Right lobe of liver (tissue), 6 donors: ENCODE measurements at regions not wholly inside any gene's neighbourhood (a gene's known extent, or its start where the extent isn't known, plus 50 kb on each side); places are given as distances from the start of the nearest gene placed in this dataset.

Source experiments
- ATAC-seq, 4 donors: fragments of 200-7000 bp; cut with Tn5 transposase; one replicate each; pipeline ENCODE4 v1.9.1; 2020; ENCODE audit warnings: mild to moderate bottlenecking in 4 of 4, moderate library complexity in 4 of 4
- DNase-seq, 3 donors: peaks; one replicate each; pipeline ENCODE4 v3.0.0-alpha.2; 2020
- H3K27ac ChIP-seq, 3 donors: fragments of 200-600 bp; one replicate each; pipeline ENCODE4 v1.8.0; 2022
- H3K27me3 ChIP-seq, 2 donors: fragments of 200-600 bp; one replicate each; pipeline ENCODE4 v1.8.0; 2022
- H3K36me3 ChIP-seq, 4 donors: fragments of 200-600 bp; sonication (generic) in 1 of 4; one replicate each; pipeline versions ENCODE4 v1.5.1 to v1.8.0; 2017 to 2022; ENCODE audit warnings: control low read depth in 1 of 4
- H3K4me1 ChIP-seq, 4 donors: fragments of 200-600 bp; sonication (generic) in 1 of 4; one replicate each; pipeline versions ENCODE4 v1.5.1 to v1.8.0; 2017 to 2022; ENCODE audit warnings: control low read depth in 1 of 4
- H3K4me3 ChIP-seq, 3 donors: fragments of 200-600 bp; one replicate each; pipeline ENCODE4 v1.8.0; 2022
- H3K9me3 ChIP-seq, 4 donors: fragments of 200-600 bp; sonication (generic) in 1 of 4; one replicate each; pipeline versions ENCODE4 v1.5.1 to v1.8.0; 2017 to 2022; ENCODE audit warnings: control low read depth in 1 of 4
- CTCF ChIP-seq, 4 donors: fragments of 200-600 bp in 3 of 4; fragments of 450-650 bp in 1 of 4; IDR thresholded peaks; one replicate each; pipeline versions ENCODE4 v1.5.1 to v1.8.0; 2016 to 2022; ENCODE audit warnings: antibody characterized with exemption in 4 of 4, mild to moderate bottlenecking in 2 of 4
- POLR2A ChIP-seq: fragments of 450-650 bp; IDR thresholded peaks from one replicate; pipeline ENCODE4 v1.6.1; 2017; ENCODE audit warnings: antibody characterized with exemption, mild to moderate bottlenecking
- WGBS: methylation state at CpG from one replicate; pipeline ENCODE4 v1.1.6; 2018; ENCODE audit warnings: low coverage, low lambda C conversion rate; ENCODE audit not compliant: insufficient coverage; ENCODE audit errors: missing lambda C conversion rate; 5-methylcytosine and 5-hydroxymethylcytosine counted together
- intact Hi-C, 2 donors: fragments of 100-400 bp; cut with DNase I; formaldehyde crosslinking; loops; one replicate each; pipeline versions ENCODE4 v1.11.2 to v1.14.1; 2022
- donor health status: DM: no; HTN: yes; CAD: no.
- donor health status: DM: no; HTN: no; CAD: no.
- donor health status: DM: no; HTN: no; CAD: no.
- donor health status: DM: no; HTN: yes; CAD: no.
- donor health status: DM: no; HTN: yes; CAD: no.

- no peak overlapping the region for H3K4me3 ChIP-seq
- DNase-seq (peak in 1 of 3 donors; percentile 21), ATAC-seq (no peak)
- no peaks in the 10 kb centered on the region for H3K4me1 ChIP-seq
- TF ChIP-seq CTCF (IDR thresholded peaks at IDR 0.05) (no peak), POLR2A (no peak)
- intact Hi-C loops, result no loop called here
- no peaks in the 10 kb centered on the region for H3K27me3 ChIP-seq
- WGBS, result 71% methylated on average over 6 of the region's 9 CpGs
- no peaks in the 10 kb centered on the region for H3K9me3 ChIP-seq
- H3K36me3 ChIP-seq, result no peaks in the 10 kb centered on the region
- no peak overlapping the region for H3K27ac ChIP-seq
These were observed 932.3 kb downstream of the BRD1 start for GRCh38 chr22:48895336-48895735.

GRCh38 chr22:48894804-48895250, 932.8 kb downstream of the BRD1 start:
- intact Hi-C loops, result no loop called here

GRCh38 chr22:48894064-48894671, 933.5 kb downstream of the BRD1 start:
- WGBS, result 46% methylated on average over 4 of the region's 23 CpGs
- peak in 1 of 4 donors; percentile 6 for TF ChIP-seq CTCF (IDR thresholded peaks at IDR 0.05)
- TF ChIP-seq POLR2A, result no peak
- H3K9me3 ChIP-seq, result no peaks in the 10 kb centered on the region
- no peaks in the 10 kb centered on the region for H3K36me3 ChIP-seq
- no peak overlapping the region for H3K27ac ChIP-seq
- ATAC-seq (no peak), DNase-seq (peak in 1 of 3 donors; percentile 46)
- no peaks in the 10 kb centered on the region for H3K27me3 ChIP-seq
- H3K4me1 ChIP-seq, result no peaks in the 10 kb centered on the region
- no peak overlapping the region for H3K4me3 ChIP-seq
- intact Hi-C loops, result no loop called here

More at GRCh38 chr22:48894804-48895250, 932.8 kb downstream of the BRD1 start:
- 79% methylated on average over 5 of the region's 14 CpGs for WGBS
- DNase-seq (peak in 1 of 3 donors; percentile 32), ATAC-seq (no peak)
- Histone ChIP-seq H3K36me3 (no peaks in the 10 kb centered on the region), H3K9me3 (no peaks in the 10 kb centered on the region), H3K27me3 (no peaks in the 10 kb centered on the region), H3K4me1 (no peaks in the 10 kb centered on the region), H3K27ac (no peak overlapping the region), H3K4me3 (no peak overlapping the region)
- TF ChIP-seq CTCF (IDR thresholded peaks at IDR 0.05), result no peak
- no peak for TF ChIP-seq POLR2A

GRCh38 chr22:48893288-48894063, 934.2 kb downstream of the BRD1 start:
- Histone ChIP-seq H3K36me3 (no peaks in the 10 kb centered on the region), H3K4me1 (no peaks in the 10 kb centered on the region), H3K27me3 (no peaks in the 10 kb centered on the region), H3K27ac (no peak overlapping the region), H3K9me3 (no peaks in the 10 kb centered on the region), H3K4me3 (no peak overlapping the region)
- TF ChIP-seq POLR2A (no peak), CTCF (IDR thresholded peaks at IDR 0.05) (no peak)
- DNase-seq (peak in 1 of 3 donors; percentile 23), ATAC-seq (no peak)
- intact Hi-C loops, result no loop called here
- no CpG with 5 or more reads among the region's 16 CpGs for WGBS
